HEK293 (cell line): ENCODE measurements at regions not wholly inside any gene's neighbourhood (a gene's known extent, or its start where the extent isn't known, plus 50 kb on each side); places are given as distances from the start of the nearest gene placed in this dataset.

Source experiments
- CTCF ChIP-seq: fragments of 450-650 bp; formaldehyde crosslinking; IDR thresholded peaks from 2 replicates; pipeline ENCODE4 v1.5.1; 2016; ENCODE audit warnings: missing biosample characterization, missing genetic modification characterization
- HOXC10 ChIP-seq: sonication (generic); formaldehyde crosslinking; IDR thresholded peaks from 2 replicates; pipeline ENCODE4 v1.8.1; 2023; ENCODE audit warnings: mild to moderate bottlenecking, missing genetic modification reagents
- SALL2 ChIP-seq: fragments of 450-650 bp; formaldehyde crosslinking; IDR thresholded peaks from 2 replicates; pipeline ENCODE4 v1.5.0; 2017; ENCODE audit warnings: missing biosample characterization, mild to moderate bottlenecking, missing genetic modification characterization, borderline replicate concordance
- ZNF146 ChIP-seq: fragments of 450-650 bp; formaldehyde crosslinking; IDR thresholded peaks from 2 replicates; pipeline ENCODE4 v1.5.1; 2016; ENCODE audit warnings: missing biosample characterization, missing genetic modification characterization
- ZNF174 ChIP-seq: fragments of 450-650 bp; formaldehyde crosslinking; IDR thresholded peaks from 2 replicates; pipeline ENCODE4 v1.5.0; 2017; ENCODE audit warnings: missing biosample characterization, mild to moderate bottlenecking, missing genetic modification characterization
- ZNF624 ChIP-seq: fragments of 450-650 bp; formaldehyde crosslinking; IDR thresholded peaks from 2 replicates; pipeline ENCODE4 v1.5.1; 2017; ENCODE audit warnings: missing biosample characterization, missing genetic modification characterization
- TF ChIP-seq, protein P1 (sequence below): fragments of 450-650 bp; formaldehyde crosslinking; IDR thresholded peaks from 2 replicates; pipeline ENCODE4 v1.5.1; 2016; ENCODE audit warnings: missing biosample characterization, missing genetic modification characterization
- TF ChIP-seq, protein P2 (sequence below): fragments of 450-650 bp; formaldehyde crosslinking; IDR thresholded peaks from 2 replicates; pipeline ENCODE4 v1.5.1; 2016; ENCODE audit warnings: missing biosample characterization, missing genetic modification characterization
- TF ChIP-seq, protein P3 (sequence below): fragments of 450-650 bp; formaldehyde crosslinking; IDR thresholded peaks from 2 replicates; pipeline ENCODE4 v1.5.1; 2016; ENCODE audit warnings: missing biosample characterization, missing genetic modification characterization

GRCh38 chr15:91553196-91553854 is 300.2 kb upstream of the SLCO3A1 start:
- TF ChIP-seq, protein P1, sequence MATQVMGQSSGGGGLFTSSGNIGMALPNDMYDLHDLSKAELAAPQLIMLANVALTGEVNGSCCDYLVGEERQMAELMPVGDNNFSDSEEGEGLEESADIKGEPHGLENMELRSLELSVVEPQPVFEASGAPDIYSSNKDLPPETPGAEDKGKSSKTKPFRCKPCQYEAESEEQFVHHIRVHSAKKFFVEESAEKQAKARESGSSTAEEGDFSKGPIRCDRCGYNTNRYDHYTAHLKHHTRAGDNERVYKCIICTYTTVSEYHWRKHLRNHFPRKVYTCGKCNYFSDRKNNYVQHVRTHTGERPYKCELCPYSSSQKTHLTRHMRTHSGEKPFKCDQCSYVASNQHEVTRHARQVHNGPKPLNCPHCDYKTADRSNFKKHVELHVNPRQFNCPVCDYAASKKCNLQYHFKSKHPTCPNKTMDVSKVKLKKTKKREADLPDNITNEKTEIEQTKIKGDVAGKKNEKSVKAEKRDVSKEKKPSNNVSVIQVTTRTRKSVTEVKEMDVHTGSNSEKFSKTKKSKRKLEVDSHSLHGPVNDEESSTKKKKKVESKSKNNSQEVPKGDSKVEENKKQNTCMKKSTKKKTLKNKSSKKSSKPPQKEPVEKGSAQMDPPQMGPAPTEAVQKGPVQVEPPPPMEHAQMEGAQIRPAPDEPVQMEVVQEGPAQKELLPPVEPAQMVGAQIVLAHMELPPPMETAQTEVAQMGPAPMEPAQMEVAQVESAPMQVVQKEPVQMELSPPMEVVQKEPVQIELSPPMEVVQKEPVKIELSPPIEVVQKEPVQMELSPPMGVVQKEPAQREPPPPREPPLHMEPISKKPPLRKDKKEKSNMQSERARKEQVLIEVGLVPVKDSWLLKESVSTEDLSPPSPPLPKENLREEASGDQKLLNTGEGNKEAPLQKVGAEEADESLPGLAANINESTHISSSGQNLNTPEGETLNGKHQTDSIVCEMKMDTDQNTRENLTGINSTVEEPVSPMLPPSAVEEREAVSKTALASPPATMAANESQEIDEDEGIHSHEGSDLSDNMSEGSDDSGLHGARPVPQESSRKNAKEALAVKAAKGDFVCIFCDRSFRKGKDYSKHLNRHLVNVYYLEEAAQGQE (tag by site-specific recombination), result no peak
- TF ChIP-seq SALL2 (tag by site-specific recombination) (no peak), ZNF146 (tag by site-specific recombination) (no peak), CTCF (no peak), HOXC10 (CRISPR knock-in tag) (no peak), ZNF174 (tag by site-specific recombination) (no peak), ZNF624 (tag by site-specific recombination) (no peak)
- TF ChIP-seq, protein P2, sequence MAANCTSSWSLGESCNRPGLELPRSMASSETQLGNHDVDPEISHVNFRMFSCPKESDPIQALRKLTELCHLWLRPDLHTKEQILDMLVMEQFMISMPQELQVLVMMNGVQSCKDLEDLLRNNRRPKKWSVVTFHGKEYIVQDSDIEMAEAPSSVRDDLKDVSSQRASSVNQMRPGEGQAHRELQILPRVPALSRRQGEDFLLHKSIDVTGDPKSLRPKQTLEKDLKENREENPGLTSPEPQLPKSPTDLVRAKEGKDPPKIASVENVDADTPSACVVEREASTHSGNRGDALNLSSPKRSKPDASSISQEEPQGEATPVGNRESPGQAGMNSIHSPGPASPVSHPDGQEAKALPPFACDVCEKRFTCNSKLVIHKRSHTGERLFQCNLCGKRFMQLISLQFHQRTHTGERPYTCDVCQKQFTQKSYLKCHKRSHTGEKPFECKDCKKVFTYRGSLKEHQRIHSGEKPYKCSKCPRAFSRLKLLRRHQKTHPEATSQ (tag by site-specific recombination), result no peak
- TF ChIP-seq, protein P3, sequence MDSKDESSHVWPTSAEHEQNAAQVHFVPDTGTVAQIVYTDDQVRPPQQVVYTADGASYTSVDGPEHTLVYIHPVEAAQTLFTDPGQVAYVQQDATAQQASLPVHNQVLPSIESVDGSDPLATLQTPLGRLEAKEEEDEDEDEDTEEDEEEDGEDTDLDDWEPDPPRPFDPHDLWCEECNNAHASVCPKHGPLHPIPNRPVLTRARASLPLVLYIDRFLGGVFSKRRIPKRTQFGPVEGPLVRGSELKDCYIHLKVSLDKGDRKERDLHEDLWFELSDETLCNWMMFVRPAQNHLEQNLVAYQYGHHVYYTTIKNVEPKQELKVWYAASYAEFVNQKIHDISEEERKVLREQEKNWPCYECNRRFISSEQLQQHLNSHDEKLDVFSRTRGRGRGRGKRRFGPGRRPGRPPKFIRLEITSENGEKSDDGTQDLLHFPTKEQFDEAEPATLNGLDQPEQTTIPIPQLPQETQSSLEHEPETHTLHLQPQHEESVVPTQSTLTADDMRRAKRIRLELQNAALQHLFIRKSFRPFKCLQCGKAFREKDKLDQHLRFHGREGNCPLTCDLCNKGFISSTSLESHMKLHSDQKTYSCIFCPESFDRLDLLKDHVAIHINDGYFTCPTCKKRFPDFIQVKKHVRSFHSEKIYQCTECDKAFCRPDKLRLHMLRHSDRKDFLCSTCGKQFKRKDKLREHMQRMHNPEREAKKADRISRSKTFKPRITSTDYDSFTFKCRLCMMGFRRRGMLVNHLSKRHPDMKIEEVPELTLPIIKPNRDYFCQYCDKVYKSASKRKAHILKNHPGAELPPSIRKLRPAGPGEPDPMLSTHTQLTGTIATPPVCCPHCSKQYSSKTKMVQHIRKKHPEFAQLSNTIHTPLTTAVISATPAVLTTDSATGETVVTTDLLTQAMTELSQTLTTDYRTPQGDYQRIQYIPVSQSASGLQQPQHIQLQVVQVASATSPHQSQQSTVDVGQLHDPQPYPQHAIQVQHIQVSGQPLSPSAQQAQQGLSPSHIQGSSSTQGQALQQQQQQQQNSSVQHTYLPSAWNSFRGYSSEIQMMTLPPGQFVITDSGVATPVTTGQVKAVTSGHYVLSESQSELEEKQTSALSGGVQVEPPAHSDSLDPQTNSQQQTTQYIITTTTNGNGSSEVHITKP (tag by site-specific recombination), result no peak
